ENCODE measurements at regions not wholly inside any gene's neighbourhood (a gene's known extent, or its start where the extent isn't known, plus 50 kb on each side); places are given as distances from the start of the nearest gene placed in this dataset.

DNA sequence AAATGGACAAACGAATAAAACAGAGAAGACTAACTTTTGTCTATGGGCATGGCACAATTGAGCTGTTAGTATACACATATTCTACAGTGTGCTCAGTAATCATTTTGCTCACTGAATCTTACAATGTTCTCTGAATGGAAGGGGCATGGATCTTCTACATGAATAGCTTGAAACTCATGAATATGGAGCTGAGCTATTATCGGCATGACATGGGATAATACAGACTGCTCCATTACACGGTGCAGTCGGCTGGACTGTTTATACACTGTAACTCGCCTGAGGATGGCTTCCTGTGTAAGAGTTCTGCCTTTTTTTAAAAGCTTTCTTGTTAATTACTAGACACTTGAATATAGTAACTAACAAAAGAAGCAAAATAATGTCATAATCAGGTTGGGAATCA is 368.5 kb upstream of the MAD2L1 start:
- DNase-seq (ENCODE audit: low read depth, low spot score), result no peak
- Histone ChIP-seq H3K36me3 (ENCODE audit: insufficient read depth, low read length) (no peaks in the 10 kb centered on the region), H3K9me3 (ENCODE audit: low read depth, low read length) (no peaks in the 10 kb centered on the region), H3K27ac (no peak overlapping the region), H3K9ac (ENCODE audit: insufficient read length) (no peak overlapping the region), H3K4me3 (no peak overlapping the region)
- TF ChIP-seq POLR2AphosphoS5 (IDR thresholded peaks at IDR 0.05; ENCODE audit: borderline replicate concordance, low read depth, low read length) (no peak), EZH2 (IDR thresholded peaks at IDR 0.05) (no peak), FOXP2 (optimal IDR thresholded peaks at IDR 0.05; ENCODE audit: control extremely low read depth, extremely low read length, insufficient read depth) (no peak)

- H3K36me3 ChIP-seq (ENCODE audit: insufficient read depth, low read length), result no peaks in the 10 kb centered on the region
- H3K9me3 ChIP-seq (ENCODE audit: low read depth, low read length), result no peaks in the 10 kb centered on the region
- H3K4me3 ChIP-seq, result no peak overlapping the region
- no peak for DNase-seq (ENCODE audit: low read depth, low spot score)
- no peak overlapping the region for H3K9ac ChIP-seq (ENCODE audit: insufficient read length)
- no peak for TF ChIP-seq POLR2AphosphoS5 (IDR thresholded peaks at IDR 0.05; ENCODE audit: borderline replicate concordance, low read depth, low read length)
- TF ChIP-seq EZH2 (IDR thresholded peaks at IDR 0.05), result no peak
- no peak for TF ChIP-seq FOXP2 (optimal IDR thresholded peaks at IDR 0.05; ENCODE audit: control extremely low read depth, extremely low read length, insufficient read depth)
- H3K27ac ChIP-seq, result no peak overlapping the region
Observed at GRCh38 chr4:120434756-120435155, 368.1 kb upstream of the MAD2L1 start.

DNA sequence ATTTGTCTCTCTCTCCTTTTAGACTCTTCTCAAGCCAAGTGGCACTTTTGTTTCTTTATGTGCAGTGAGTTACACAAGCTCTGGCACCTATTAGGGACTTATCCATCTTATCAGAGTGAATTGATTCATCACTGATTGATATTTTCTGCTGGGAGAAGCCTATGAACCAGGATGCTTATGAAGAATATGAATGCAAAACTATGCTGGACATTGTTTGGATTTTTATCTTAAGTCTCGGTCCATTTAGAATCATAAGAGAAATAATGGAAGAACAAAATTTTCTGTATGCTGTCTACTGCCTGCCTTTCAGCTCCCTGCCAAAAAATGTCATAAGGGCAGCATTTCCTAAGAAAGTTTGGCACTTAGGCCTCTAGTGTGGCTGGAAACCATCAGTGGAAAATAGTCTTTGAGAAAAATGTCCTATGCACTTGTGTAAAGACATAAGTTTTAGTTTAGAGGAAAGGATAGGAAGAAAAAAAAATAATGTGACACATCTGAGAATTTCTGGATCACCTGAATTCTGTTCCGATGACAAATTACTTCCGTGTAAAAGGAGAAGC is 365.7 kb upstream of the MAD2L1 start:
- no peak overlapping the region for H3K27ac ChIP-seq
- no peaks in the 10 kb centered on the region for H3K36me3 ChIP-seq (ENCODE audit: insufficient read depth, low read length)
- no peaks in the 10 kb centered on the region for H3K9me3 ChIP-seq (ENCODE audit: low read depth, low read length)
- H3K4me3 ChIP-seq, result no peak overlapping the region
- no peak for DNase-seq (ENCODE audit: low read depth, low spot score)
- H3K9ac ChIP-seq (ENCODE audit: insufficient read length), result no peak overlapping the region
- no peak for TF ChIP-seq EZH2 (IDR thresholded peaks at IDR 0.05)
- no peak for TF ChIP-seq FOXP2 (optimal IDR thresholded peaks at IDR 0.05; ENCODE audit: control extremely low read depth, extremely low read length, insufficient read depth)
- no peak for TF ChIP-seq POLR2AphosphoS5 (IDR thresholded peaks at IDR 0.05; ENCODE audit: borderline replicate concordance, low read depth, low read length)

DNA sequence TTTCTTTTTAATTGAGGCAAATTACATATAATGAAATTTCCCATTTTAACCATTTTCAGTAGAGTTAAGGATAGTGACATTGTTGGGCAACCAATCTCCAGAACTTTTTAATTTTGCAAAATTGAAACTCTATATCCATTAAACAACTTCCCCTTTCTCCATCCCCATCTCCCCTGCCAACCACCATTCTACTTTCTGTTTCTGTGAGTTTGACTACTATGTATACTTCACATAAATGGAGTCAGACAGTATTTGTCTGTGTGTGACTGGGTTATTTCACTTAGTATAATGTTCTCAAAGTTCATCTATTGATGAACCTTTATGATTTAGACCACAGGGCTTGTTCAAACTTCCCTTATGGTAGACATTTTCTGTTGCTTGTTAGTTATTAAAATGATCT is 364.5 kb upstream of the MAD2L1 start:
- TF ChIP-seq EZH2 (IDR thresholded peaks at IDR 0.05) (no peak), FOXP2 (optimal IDR thresholded peaks at IDR 0.05; ENCODE audit: control extremely low read depth, extremely low read length, insufficient read depth) (no peak), POLR2AphosphoS5 (IDR thresholded peaks at IDR 0.05; ENCODE audit: borderline replicate concordance, low read depth, low read length) (no peak)
- Histone ChIP-seq H3K9ac (ENCODE audit: insufficient read length) (no peak overlapping the region), H3K9me3 (ENCODE audit: low read depth, low read length) (no peaks in the 10 kb centered on the region), H3K36me3 (ENCODE audit: insufficient read depth, low read length) (no peaks in the 10 kb centered on the region), H3K27ac (no peak overlapping the region), H3K4me3 (no peak overlapping the region)
- no peak for DNase-seq (ENCODE audit: low read depth, low spot score)

GRCh38 chr4:120418146-120418545 is 351.5 kb upstream of the MAD2L1 start:
- no peak overlapping the region for H3K27ac ChIP-seq
- no peak for TF ChIP-seq FOXP2 (optimal IDR thresholded peaks at IDR 0.05; ENCODE audit: control extremely low read depth, extremely low read length, insufficient read depth)
- TF ChIP-seq EZH2 (IDR thresholded peaks at IDR 0.05), result no peak
- no peak for TF ChIP-seq POLR2AphosphoS5 (IDR thresholded peaks at IDR 0.05; ENCODE audit: borderline replicate concordance, low read depth, low read length)
- no peak overlapping the region for H3K4me3 ChIP-seq
- H3K36me3 ChIP-seq (ENCODE audit: insufficient read depth, low read length), result no peaks in the 10 kb centered on the region
- no peak overlapping the region for H3K9ac ChIP-seq (ENCODE audit: insufficient read length)
- DNase-seq (ENCODE audit: low read depth, low spot score), result no peak
- H3K9me3 ChIP-seq (ENCODE audit: low read depth, low read length), result no peaks in the 10 kb centered on the region

GRCh38 chr4:120415896-120416295 is 349.2 kb upstream of the MAD2L1 start:
- DNase-seq (ENCODE audit: low read depth, low spot score), result no peak
- Histone ChIP-seq H3K36me3 (ENCODE audit: insufficient read depth, low read length) (no peaks in the 10 kb centered on the region), H3K9me3 (ENCODE audit: low read depth, low read length) (no peaks in the 10 kb centered on the region), H3K4me3 (no peak overlapping the region), H3K27ac (no peak overlapping the region), H3K9ac (ENCODE audit: insufficient read length) (no peak overlapping the region)
- TF ChIP-seq FOXP2 (optimal IDR thresholded peaks at IDR 0.05; ENCODE audit: control extremely low read depth, extremely low read length, insufficient read depth), result no peak
- TF ChIP-seq EZH2 (IDR thresholded peaks at IDR 0.05), result no peak
- TF ChIP-seq POLR2AphosphoS5 (IDR thresholded peaks at IDR 0.05; ENCODE audit: borderline replicate concordance, low read depth, low read length), result no peak

DNA sequence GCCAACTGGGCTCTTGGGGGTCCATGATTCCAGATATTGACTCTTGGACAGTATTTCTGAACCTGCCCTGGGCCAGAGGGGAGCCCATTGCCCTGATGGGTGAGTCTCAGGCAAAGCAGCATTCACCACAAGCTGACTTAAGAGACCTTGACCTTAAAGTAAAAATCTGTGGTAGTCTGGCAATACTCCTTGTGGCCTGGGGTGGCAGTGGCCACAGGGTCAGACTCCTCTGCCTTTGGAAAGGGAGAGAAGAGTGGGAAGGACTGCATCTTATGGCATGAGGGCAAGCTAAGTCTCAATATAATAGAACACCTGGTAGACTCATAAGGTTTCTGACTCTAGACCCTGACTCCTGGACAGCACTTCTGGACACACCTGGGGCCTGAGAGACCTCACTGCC is 340.3 kb upstream of the MAD2L1 start:
- no peak for DNase-seq (ENCODE audit: low read depth, low spot score)
- H3K36me3 ChIP-seq (ENCODE audit: insufficient read depth, low read length), result no peaks in the 10 kb centered on the region
- no peak overlapping the region for H3K9ac ChIP-seq (ENCODE audit: insufficient read length)
- H3K4me3 ChIP-seq, result no peak overlapping the region
- H3K9me3 ChIP-seq (ENCODE audit: low read depth, low read length), result no peaks in the 10 kb centered on the region
- H3K27ac ChIP-seq, result no peak overlapping the region
- TF ChIP-seq FOXP2 (optimal IDR thresholded peaks at IDR 0.05; ENCODE audit: control extremely low read depth, extremely low read length, insufficient read depth) (no peak), POLR2AphosphoS5 (IDR thresholded peaks at IDR 0.05; ENCODE audit: borderline replicate concordance, low read depth, low read length) (no peak), EZH2 (IDR thresholded peaks at IDR 0.05) (no peak)

DNA sequence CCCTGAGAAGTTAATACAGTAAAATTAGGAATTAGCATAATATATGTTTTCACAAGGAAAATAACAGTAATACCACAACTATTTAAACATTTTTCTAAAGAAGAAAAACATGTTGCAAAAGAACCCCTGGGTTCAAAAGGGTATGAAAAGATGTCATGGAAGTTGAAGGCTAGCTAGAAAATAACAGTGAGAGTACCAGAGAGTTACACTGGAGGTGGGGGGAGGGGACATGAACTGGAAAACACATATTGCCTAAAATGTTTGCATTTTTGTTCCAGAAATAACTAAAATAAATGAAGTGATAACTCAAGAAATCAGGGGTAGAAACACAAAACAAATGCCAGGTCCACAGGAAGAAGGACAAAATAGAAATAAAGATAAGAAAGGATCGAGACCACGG is 336.6 kb upstream of the MAD2L1 start:
- Histone ChIP-seq H3K36me3 (ENCODE audit: insufficient read depth, low read length) (no peaks in the 10 kb centered on the region), H3K4me3 (no peak overlapping the region), H3K27ac (no peak overlapping the region), H3K9me3 (ENCODE audit: low read depth, low read length) (no peaks in the 10 kb centered on the region), H3K9ac (ENCODE audit: insufficient read length) (no peak overlapping the region)
- TF ChIP-seq POLR2AphosphoS5 (IDR thresholded peaks at IDR 0.05; ENCODE audit: borderline replicate concordance, low read depth, low read length) (no peak), FOXP2 (optimal IDR thresholded peaks at IDR 0.05; ENCODE audit: control extremely low read depth, extremely low read length, insufficient read depth) (no peak), EZH2 (IDR thresholded peaks at IDR 0.05) (no peak)
- DNase-seq (ENCODE audit: low read depth, low spot score), result no peak

DNA sequence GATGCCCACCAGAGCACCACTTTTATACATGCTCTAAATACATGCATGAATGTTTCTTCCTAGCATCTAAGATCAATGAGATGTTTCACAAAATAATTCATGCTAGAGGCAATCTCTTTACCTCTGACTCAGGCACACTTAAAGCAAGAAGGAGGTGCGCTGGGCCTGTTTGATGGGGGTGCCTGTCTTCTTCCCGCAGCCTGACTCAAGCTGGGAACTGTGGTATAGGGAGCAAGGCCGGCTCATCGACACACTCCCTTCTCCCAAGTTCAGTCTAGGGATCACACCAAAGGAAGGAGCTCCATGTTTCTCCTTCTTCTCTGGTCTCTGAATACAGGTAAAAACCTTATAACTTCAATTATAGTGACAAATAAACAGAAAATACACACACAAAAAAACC is 333.8 kb upstream of the MAD2L1 start:
- Histone ChIP-seq H3K9ac (ENCODE audit: insufficient read length) (no peak overlapping the region), H3K27ac (no peak overlapping the region), H3K4me3 (no peak overlapping the region), H3K9me3 (ENCODE audit: low read depth, low read length) (no peaks in the 10 kb centered on the region), H3K36me3 (ENCODE audit: insufficient read depth, low read length) (no peaks in the 10 kb centered on the region)
- DNase-seq (ENCODE audit: low read depth, low spot score), result no peak
- TF ChIP-seq POLR2AphosphoS5 (IDR thresholded peaks at IDR 0.05; ENCODE audit: borderline replicate concordance, low read depth, low read length) (no peak), FOXP2 (optimal IDR thresholded peaks at IDR 0.05; ENCODE audit: control extremely low read depth, extremely low read length, insufficient read depth) (no peak), EZH2 (IDR thresholded peaks at IDR 0.05) (no peak)
